A673 (cell line): ENCODE measurements at regions not wholly inside any gene's neighbourhood (a gene's known extent, or its start where the extent isn't known, plus 50 kb on each side); places are given as distances from the start of the nearest gene placed in this dataset.

ENCODE experiments used
- CTCF ChIP-seq: fragments of 300-800, 200-600 bp; sonication (generic); conservative IDR thresholded peaks from 2 replicates; pipeline ENCODE4 v1.5.1; 2017; ENCODE audit warnings: low read depth, mild to moderate bottlenecking, antibody characterized with exemption, low read length, moderate library complexity, mixed read lengths
- EZH2 ChIP-seq: fragments of 200-600 bp; sonication (generic); IDR thresholded peaks from 2 replicates; pipeline ENCODE4 v1.6.1; 2017; ENCODE audit warnings: borderline replicate concordance, low read depth, mild to moderate bottlenecking, mixed read lengths, antibody characterized with exemption, low read length; ENCODE audit not compliant: poor library complexity, severe bottlenecking

- TF ChIP-seq CTCF (no peak), EZH2 (no peak)
Observed at GRCh38 chr1:37162059-37162458, 127.7 kb upstream of the GRIK3 start.
